OCI-LY7 (cell line): ENCODE measurements at regions not wholly inside any gene's neighbourhood (a gene's known extent, or its start where the extent isn't known, plus 50 kb on each side); places are given as distances from the start of the nearest gene placed in this dataset.

Source experiments
- CTCF ChIP-seq: fragments of 200-600 bp; sonication (generic); conservative IDR thresholded peaks from 2 replicates; pipeline ENCODE4 v1.5.1; 2014; ENCODE audit warnings: mild to moderate bottlenecking, antibody characterized with exemption, low read length, moderate library complexity, mixed read lengths
- EZH2phosphoT487 ChIP-seq: fragments of 200-600 bp; sonication (generic); IDR thresholded peaks from 2 replicates; pipeline ENCODE4 v1.6.1; 2018; ENCODE audit warnings: low read depth, borderline replicate concordance, mild to moderate bottlenecking, mixed run types, antibody characterized with exemption, low read length, moderate library complexity, mixed read lengths

GRCh38 chr3:127049393-127049792 is 66.5 kb downstream of the PLXNA1 start:
- TF ChIP-seq CTCF (no peak), EZH2phosphoT487 (no peak)
